Stimulated activated effector memory CD8-positive, alpha-beta T cell treated with anti-CD3 and anti-CD28 coated beads, Interleukin-12 subunit alpha, Interleukin-12 subunit beta, amount 100 ng/mL, for 72 hours (primary cell): ENCODE measurements at regions not wholly inside any gene's neighbourhood (a gene's known extent, or its start where the extent isn't known, plus 50 kb on each side); places are given as distances from the start of the nearest gene placed in this dataset.

Source experiments
- ATAC-seq: fragments of 150-1000 bp; cut with Tn5 transposase; 2 replicates; pipeline ENCODE4 v1.10.0; 2021
- DNase-seq, 2 donors: peaks; one replicate each; pipeline ENCODE4 v3.0.0; 2021 to 2022; ENCODE audit warnings: low spot score in 2 of 2
- H3K27ac Mint-ChIP-seq: one replicate; pipeline ENCODE4 v1.8.0; 2022; ENCODE audit warnings: mild to moderate bottlenecking, mixed read lengths
- H3K36me3 Mint-ChIP-seq: one replicate; pipeline ENCODE4 v1.8.0; 2022; ENCODE audit warnings: mild to moderate bottlenecking, mixed read lengths
- H3K4me1 Mint-ChIP-seq: one replicate; pipeline ENCODE4 v1.8.0; 2022; ENCODE audit warnings: mixed read lengths
- H3K4me3 Mint-ChIP-seq: one replicate; pipeline ENCODE4 v1.8.0; 2022; ENCODE audit warnings: mild to moderate bottlenecking, mixed read lengths
- H3K9me3 Mint-ChIP-seq: one replicate; pipeline ENCODE4 v1.8.0; 2022; ENCODE audit warnings: mixed read lengths

GRCh38 chr13:47454986-47455385, 546.1 kb downstream of the SUCLA2 start:
- Mint-ChIP-seq H3K4me1 (no peaks in the 10 kb centered on the region), H3K36me3 (no peaks in the 10 kb centered on the region), H3K4me3 (no peak overlapping the region), H3K9me3 (no peaks in the 10 kb centered on the region), H3K27ac (no peak overlapping the region)
- DNase-seq = no peak
- ATAC-seq = no peak

- H3K27ac Mint-ChIP-seq = no peak overlapping the region
- H3K9me3 Mint-ChIP-seq = peaks cover 2% of the 10 kb centered on the region
- no peaks in the 10 kb centered on the region for H3K36me3 Mint-ChIP-seq
- DNase-seq (no peak), ATAC-seq (no peak)
- H3K4me1 Mint-ChIP-seq = no peaks in the 10 kb centered on the region
- H3K4me3 Mint-ChIP-seq = no peak overlapping the region
These were observed 540.6 kb upstream of the HTR2A start for GRCh38 chr13:47437406-47437805.

- DNase-seq (no peak), ATAC-seq (no peak)
- Mint-ChIP-seq H3K36me3 (no peaks in the 10 kb centered on the region), H3K27ac (no peak overlapping the region), H3K4me1 (no peaks in the 10 kb centered on the region), H3K4me3 (no peak overlapping the region), H3K9me3 (no peaks in the 10 kb centered on the region)
These were observed 536.7 kb upstream of the HTR2A start for GRCh38 chr13:47433461-47434005.

GRCh38 chr13:47426126-47426849, 529.4 kb upstream of the HTR2A start:
- Mint-ChIP-seq H3K9me3 (no peaks in the 10 kb centered on the region), H3K27ac (no peak overlapping the region), H3K4me3 (no peak overlapping the region), H3K36me3 (no peaks in the 10 kb centered on the region), H3K4me1 (no peaks in the 10 kb centered on the region)
- DNase-seq (no peak), ATAC-seq (no peak)

GRCh38 chr13:47421525-47421924, 524.7 kb upstream of the HTR2A start:
- no peak for DNase-seq

GRCh38 chr13:47420568-47420967, 523.7 kb upstream of the HTR2A start:
- DNase-seq (no peak), ATAC-seq (no peak)
- Mint-ChIP-seq H3K4me1 (no peaks in the 10 kb centered on the region), H3K4me3 (no peak overlapping the region), H3K36me3 (no peaks in the 10 kb centered on the region), H3K27ac (no peak overlapping the region), H3K9me3 (no peaks in the 10 kb centered on the region)

More at GRCh38 chr13:47421525-47421924, 524.7 kb upstream of the HTR2A start:
- no peak overlapping the region for H3K27ac Mint-ChIP-seq
- H3K9me3 Mint-ChIP-seq = no peaks in the 10 kb centered on the region
- no peak for ATAC-seq
- no peaks in the 10 kb centered on the region for H3K4me1 Mint-ChIP-seq
- no peaks in the 10 kb centered on the region for H3K36me3 Mint-ChIP-seq
- no peak overlapping the region for H3K4me3 Mint-ChIP-seq

- ATAC-seq (no peak), DNase-seq (no peak)
- H3K9me3 Mint-ChIP-seq = no peaks in the 10 kb centered on the region
- H3K27ac Mint-ChIP-seq = no peak overlapping the region
- no peaks in the 10 kb centered on the region for H3K36me3 Mint-ChIP-seq
- no peak overlapping the region for H3K4me3 Mint-ChIP-seq
- no peaks in the 10 kb centered on the region for H3K4me1 Mint-ChIP-seq
These were observed 523.2 kb upstream of the HTR2A start for GRCh38 chr13:47420020-47420419.

- no peak for ATAC-seq
- H3K4me3 Mint-ChIP-seq = no peak overlapping the region
- no peaks in the 10 kb centered on the region for H3K36me3 Mint-ChIP-seq
- no peaks in the 10 kb centered on the region for H3K4me1 Mint-ChIP-seq
- DNase-seq = no peak
- no peak overlapping the region for H3K27ac Mint-ChIP-seq
- H3K9me3 Mint-ChIP-seq = no peaks in the 10 kb centered on the region
These were observed 521.5 kb upstream of the HTR2A start for GRCh38 chr13:47418206-47418920.

- no peak for DNase-seq
- Mint-ChIP-seq H3K4me3 (no peak overlapping the region), H3K36me3 (no peaks in the 10 kb centered on the region), H3K9me3 (no peaks in the 10 kb centered on the region), H3K4me1 (no peaks in the 10 kb centered on the region), H3K27ac (no peak overlapping the region)
- no peak for ATAC-seq
These were observed 520.6 kb upstream of the HTR2A start for GRCh38 chr13:47417485-47417884.

- Mint-ChIP-seq H3K27ac (no peak overlapping the region), H3K36me3 (no peaks in the 10 kb centered on the region), H3K9me3 (no peaks in the 10 kb centered on the region), H3K4me3 (no peak overlapping the region), H3K4me1 (no peaks in the 10 kb centered on the region)
- DNase-seq (no peak), ATAC-seq (no peak)
These were observed 518.2 kb upstream of the HTR2A start for GRCh38 chr13:47415048-47415447.

GRCh38 chr13:47413526-47413925, 516.7 kb upstream of the HTR2A start:
- DNase-seq (no peak), ATAC-seq (no peak)
- Mint-ChIP-seq H3K4me3 (no peak overlapping the region), H3K36me3 (no peaks in the 10 kb centered on the region), H3K4me1 (no peaks in the 10 kb centered on the region), H3K9me3 (no peaks in the 10 kb centered on the region), H3K27ac (no peak overlapping the region)

- no peaks in the 10 kb centered on the region for H3K9me3 Mint-ChIP-seq
- DNase-seq (no peak), ATAC-seq (no peak)
- H3K4me3 Mint-ChIP-seq = no peak overlapping the region
- H3K27ac Mint-ChIP-seq = no peak overlapping the region
- H3K4me1 Mint-ChIP-seq = no peaks in the 10 kb centered on the region
- no peaks in the 10 kb centered on the region for H3K36me3 Mint-ChIP-seq
These were observed 516.3 kb upstream of the HTR2A start for GRCh38 chr13:47413112-47413511.

GRCh38 chr13:47409778-47410177, 512.9 kb upstream of the HTR2A start:
- no peak overlapping the region for H3K4me3 Mint-ChIP-seq
- H3K36me3 Mint-ChIP-seq = no peaks in the 10 kb centered on the region
- no peak overlapping the region for H3K27ac Mint-ChIP-seq
- no peaks in the 10 kb centered on the region for H3K9me3 Mint-ChIP-seq
- no peak for DNase-seq
- ATAC-seq = no peak
- no peaks in the 10 kb centered on the region for H3K4me1 Mint-ChIP-seq

GRCh38 chr13:47408546-47409319, 511.9 kb upstream of the HTR2A start:
- Mint-ChIP-seq H3K9me3 (no peaks in the 10 kb centered on the region), H3K4me1 (no peaks in the 10 kb centered on the region), H3K27ac (no peak overlapping the region), H3K36me3 (no peaks in the 10 kb centered on the region), H3K4me3 (no peak overlapping the region)
- ATAC-seq = no peak
- DNase-seq = no peak

- no peak overlapping the region for H3K27ac Mint-ChIP-seq
- no peaks in the 10 kb centered on the region for H3K9me3 Mint-ChIP-seq
- no peak overlapping the region for H3K4me3 Mint-ChIP-seq
- no peaks in the 10 kb centered on the region for H3K36me3 Mint-ChIP-seq
- DNase-seq = no peak
- no peak for ATAC-seq
- no peaks in the 10 kb centered on the region for H3K4me1 Mint-ChIP-seq
These were observed 511.0 kb upstream of the HTR2A start for GRCh38 chr13:47407808-47408207.
